HCT116 (cell line): ENCODE measurements at regions not wholly inside any gene's neighbourhood (a gene's known extent, or its start where the extent isn't known, plus 50 kb on each side); places are given as distances from the start of the nearest gene placed in this dataset.

Experiments used
- ATAC-seq: fragments of 200-7000 bp; cut with Tn5 transposase; 2 replicates; pipeline ENCODE4 v1.9.1; 2020; ENCODE audit warnings: mild to moderate bottlenecking, moderate library complexity
- BruUV-seq: library from RNA; stranded (reverse); fragments of 400-500 nt; replicated peaks from 2 replicates; lab custom pipeline; 2021; lab: Mats Ljungman, UMichigan
- CTCF ChIA-PET: fragments of 300-600 bp; sonication (Branson Sonifier 250); formaldehyde crosslinking; loops from one replicate; lab custom pipeline; 2021; ENCODE audit warnings: antibody characterized with exemption; lab: Charles Lee
- POLR2A ChIA-PET: fragments of 300-600, 350-600 bp; sonication (Branson Sonifier 250); formaldehyde crosslinking; loops from one replicate; lab custom pipeline; 2021; ENCODE audit warnings: antibody characterized with exemption; lab: Charles Lee
- RAD21 ChIA-PET, 2 experiments: fragments of 300-600 bp; sonication (Branson Sonifier 250); formaldehyde crosslinking; loops; one replicate each; lab custom pipeline; 2023; ENCODE audit warnings: low total read pairs in 2 of 2; ENCODE audit not compliant: uncharacterized antibody in 2 of 2, unreplicated experiment in 2 of 2, low non-redundant PET in 1 of 2; lab: Charles Lee
- DNase-seq: peaks from one replicate; pipeline ENCODE4 v3.0.0-alpha.2; 2010; ENCODE audit warnings: low read depth, low spot score
- H2AFZ ChIP-seq: fragments of 200-600 bp; shearing (Covaris generic), sonication (generic); 2 replicates; pipeline ENCODE4 v1.6.1; 2017; ENCODE audit warnings: low read depth, mixed run types, mixed read lengths, antibody characterized with exemption, low read length; ENCODE audit not compliant: poor library complexity, severe bottlenecking
- H3K27ac ChIP-seq: 2 replicates; pipeline ENCODE4 v1.5.1; 2012; ENCODE audit warnings: low read depth, low read length
- H3K27me3 ChIP-seq: fragments of 200-600 bp; sonication (generic); 2 replicates; pipeline ENCODE4 v1.6.1; 2016; ENCODE audit warnings: mixed run types, low read length, mixed read lengths; ENCODE audit not compliant: insufficient read depth
- H3K36me3 ChIP-seq, 2 experiments: fragments of 200-500 bp in 1 of 2; fragments of 200-600 bp in 1 of 2; sonication (Bioruptor generic) in 1 of 2; sonication (generic) in 1 of 2; 2 replicates each; pipeline versions ENCODE4 v1.5.1 to v1.6.1; 2014 to 2016; ENCODE audit warnings: low read length in 2 of 2, inconsistent platforms in 1 of 2, mixed read lengths in 1 of 2, mixed run types in 1 of 2; ENCODE audit not compliant: insufficient read depth in 2 of 2, control insufficient read depth in 1 of 2
- H3K4me1 ChIP-seq, 2 experiments: fragments of 200-600 bp in 1 of 2; sonication (generic) in 1 of 2; 2 replicates each; pipeline versions ENCODE4 v1.5.1 to v1.6.1; 2012 to 2017; ENCODE audit warnings: low read length in 2 of 2, inconsistent platforms in 1 of 2, mild to moderate bottlenecking in 1 of 2, mixed read lengths in 1 of 2, mixed run types in 1 of 2, moderate library complexity in 1 of 2; ENCODE audit not compliant: insufficient read depth in 2 of 2, control insufficient read depth in 1 of 2
- H3K4me2 ChIP-seq: fragments of 200-600 bp; sonication (generic); 2 replicates; pipeline ENCODE4 v1.6.1; 2017; ENCODE audit warnings: mixed run types, low read length, mixed read lengths
- H3K4me3 ChIP-seq, 2 experiments: fragments of 200-600 bp in 1 of 2; sonication (generic) in 1 of 2; replicated peaks in 1 of 2; 2 replicates each; pipeline ENCODE4 v1.5.1; 2011 to 2016; ENCODE audit warnings: low read length in 2 of 2, control low read depth in 1 of 2, low read depth in 1 of 2, mild to moderate bottlenecking in 1 of 2, mixed read lengths in 1 of 2, mixed run types in 1 of 2
- H3K79me2 ChIP-seq: fragments of 200-600 bp; sonication (generic); 2 replicates; pipeline ENCODE4 v1.6.1; 2017; ENCODE audit warnings: mild to moderate bottlenecking, mixed run types, low read length, moderate library complexity, mixed read lengths; ENCODE audit not compliant: insufficient read depth
- H3K9ac ChIP-seq: fragments of 200-600 bp; sonication (generic); 2 replicates; pipeline ENCODE4 v1.6.1; 2016; ENCODE audit warnings: low read length, mixed read lengths
- H3K9me2 ChIP-seq: fragments of 200-600 bp; sonication (generic), shearing (Covaris generic); 2 replicates; pipeline ENCODE4 v1.6.1; 2017; ENCODE audit warnings: mixed run types, mild to moderate bottlenecking, moderate library complexity; ENCODE audit not compliant: insufficient read depth
- H3K9me3 ChIP-seq, 2 experiments: fragments of 200-500 bp in 1 of 2; fragments of 200-600 bp in 1 of 2; sonication (Bioruptor generic) in 1 of 2; sonication (generic) in 1 of 2; 2 replicates each; pipeline ENCODE4 v1.6.1; 2014 to 2017; ENCODE audit warnings: low read length in 2 of 2, mixed read lengths in 2 of 2, inconsistent platforms in 1 of 2, low read depth in 1 of 2, mild to moderate bottlenecking in 1 of 2, mixed run types in 1 of 2, moderate library complexity in 1 of 2; ENCODE audit not compliant: control insufficient read depth in 1 of 2, insufficient read depth in 1 of 2
- H4K20me1 ChIP-seq: fragments of 200-600 bp; sonication (generic), shearing (Covaris generic); 2 replicates; pipeline ENCODE4 v1.6.1; 2017; ENCODE audit warnings: mixed run types, mild to moderate bottlenecking, moderate library complexity; ENCODE audit not compliant: insufficient read depth
- EGR1 ChIP-seq: IDR thresholded peaks from 2 replicates; pipeline ENCODE4 v1.6.1; 2012; ENCODE audit warnings: low read depth
- ELF1 ChIP-seq: IDR thresholded peaks from 2 replicates; pipeline ENCODE4 v1.6.1; 2012; ENCODE audit warnings: low read depth, borderline replicate concordance
- EZH2 ChIP-seq: fragments of 200-600 bp; sonication (generic); IDR thresholded peaks from 2 replicates; pipeline ENCODE4 v1.6.1; 2017; ENCODE audit warnings: antibody characterized with exemption, mixed run types
- FOSL1 ChIP-seq: IDR thresholded peaks from 2 replicates; pipeline ENCODE4 v1.6.1; 2012; ENCODE audit warnings: low read depth
- JUND ChIP-seq: IDR thresholded peaks from 2 replicates; pipeline ENCODE4 v1.6.1; 2012
- POLR2A ChIP-seq: IDR thresholded peaks from 2 replicates; pipeline ENCODE4 v1.7.0; 2011; ENCODE audit warnings: borderline replicate concordance; ENCODE audit not compliant: insufficient read depth, insufficient read length; ENCODE audit errors: extremely low read depth
- RAD21 ChIP-seq: IDR thresholded peaks from 2 replicates; pipeline ENCODE4 v1.6.1; 2012; ENCODE audit warnings: low read depth, mild to moderate bottlenecking
- SIN3A ChIP-seq: IDR thresholded peaks from 2 replicates; pipeline ENCODE4 v1.6.1; 2012; ENCODE audit warnings: low read depth
- SP1 ChIP-seq: IDR thresholded peaks from 2 replicates; pipeline ENCODE4 v1.6.1; 2012; ENCODE audit warnings: low read depth
- YY1 ChIP-seq: IDR thresholded peaks from 2 replicates; pipeline ENCODE4 v1.6.1; 2011; ENCODE audit warnings: low read length, low read depth, moderate library complexity, mild to moderate bottlenecking; ENCODE audit not compliant: insufficient replicate concordance; ENCODE audit errors: extremely low read depth
- ZFX ChIP-seq: fragments of 450-650 bp; IDR thresholded peaks from 2 replicates; pipeline ENCODE4 v1.6.1; 2017
- intact Hi-C: fragments of 100-400 bp; cut with micrococcal nuclease; formaldehyde crosslinking; loops from 2 replicates; pipeline ENCODE4 v1.10.0; 2022
- TF ChIP-seq, protein P1 (sequence below): IDR thresholded peaks from 2 replicates; pipeline ENCODE4 v1.6.1; 2012
- TF ChIP-seq, protein P2 (sequence below): IDR thresholded peaks from 2 replicates; pipeline ENCODE4 v1.6.1; 2011; ENCODE audit warnings: mild to moderate bottlenecking, low read length, moderate library complexity; ENCODE audit not compliant: insufficient replicate concordance; ENCODE audit errors: extremely low read depth
- TF ChIP-seq, protein P3 (sequence below): IDR thresholded peaks from 2 replicates; pipeline ENCODE4 v1.6.1; 2012
- TF ChIP-seq, protein P4 (sequence below): IDR thresholded peaks from 2 replicates; pipeline ENCODE4 v1.6.1; 2012; ENCODE audit warnings: low read depth
- TF ChIP-seq, protein P5 (sequence below), 3 experiments: fragments of 200-600 bp in 1 of 3; sonication (generic) in 1 of 3; IDR thresholded peaks in 2 of 3; conservative IDR thresholded peaks in 1 of 3; 2 replicates each; pipeline ENCODE4 v1.5.1; 2012 to 2017; ENCODE audit warnings: low read depth in 2 of 3, low read length in 2 of 3, antibody characterized with exemption in 1 of 3, borderline replicate concordance in 1 of 3, control low read depth in 1 of 3, mild to moderate bottlenecking in 1 of 3, mixed read lengths in 1 of 3, mixed run types in 1 of 3, moderate library complexity in 1 of 3; ENCODE audit not compliant: insufficient read depth in 1 of 3

DNA sequence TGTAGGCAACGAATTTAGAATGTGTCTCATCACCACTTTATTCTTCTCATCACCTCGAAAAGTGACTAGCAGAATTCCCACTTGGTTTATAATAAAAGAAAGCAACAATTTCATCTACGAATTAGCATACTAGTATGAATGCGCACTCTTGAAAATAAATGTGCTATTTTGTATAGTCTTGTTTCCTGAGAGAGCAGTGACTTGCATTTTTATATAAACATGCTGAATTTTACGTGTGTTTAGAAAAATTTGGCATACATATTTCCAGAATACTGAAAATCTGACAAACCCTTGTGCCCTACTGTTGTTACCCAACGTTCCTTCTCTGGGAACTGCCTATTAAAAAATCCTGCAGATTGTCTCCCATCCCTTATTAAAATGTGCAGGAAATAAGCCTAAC, 786.8 kb downstream of the TSN start:
- Histone ChIP-seq H3K4me2 (no peak overlapping the region), H3K4me3 (no peak overlapping the region), H3K4me1 (no peaks in the 10 kb centered on the region), H3K27ac (no peak overlapping the region), H3K79me2 (no peaks in the 10 kb centered on the region), H3K9ac (no peak overlapping the region), H3K9me2 (no peaks in the 10 kb centered on the region), H2AFZ (no peak overlapping the region), H3K36me3 (no peaks in the 10 kb centered on the region), H3K27me3 (no peaks in the 10 kb centered on the region), H4K20me1 (no peaks in the 10 kb centered on the region), H3K9me3 (peaks cover 4 to 5% of the 10 kb centered on the region in 2 experiments; a peak in 2 of 4 replicates)
- intact Hi-C loops = no loop called here
- RAD21 ChIA-PET = no interaction called here
- TF ChIP-seq SIN3A (no peak), ZFX (no peak), EZH2 (no peak), YY1 (no peak), SP1 (no peak), EGR1 (no peak), RAD21 (no peak), FOSL1 (no peak), POLR2A (no peak), ELF1 (no peak), JUND (no peak)
- TF ChIP-seq, protein P1, sequence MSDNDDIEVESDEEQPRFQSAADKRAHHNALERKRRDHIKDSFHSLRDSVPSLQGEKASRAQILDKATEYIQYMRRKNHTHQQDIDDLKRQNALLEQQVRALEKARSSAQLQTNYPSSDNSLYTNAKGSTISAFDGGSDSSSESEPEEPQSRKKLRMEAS = no peak
- TF ChIP-seq, protein P2, sequence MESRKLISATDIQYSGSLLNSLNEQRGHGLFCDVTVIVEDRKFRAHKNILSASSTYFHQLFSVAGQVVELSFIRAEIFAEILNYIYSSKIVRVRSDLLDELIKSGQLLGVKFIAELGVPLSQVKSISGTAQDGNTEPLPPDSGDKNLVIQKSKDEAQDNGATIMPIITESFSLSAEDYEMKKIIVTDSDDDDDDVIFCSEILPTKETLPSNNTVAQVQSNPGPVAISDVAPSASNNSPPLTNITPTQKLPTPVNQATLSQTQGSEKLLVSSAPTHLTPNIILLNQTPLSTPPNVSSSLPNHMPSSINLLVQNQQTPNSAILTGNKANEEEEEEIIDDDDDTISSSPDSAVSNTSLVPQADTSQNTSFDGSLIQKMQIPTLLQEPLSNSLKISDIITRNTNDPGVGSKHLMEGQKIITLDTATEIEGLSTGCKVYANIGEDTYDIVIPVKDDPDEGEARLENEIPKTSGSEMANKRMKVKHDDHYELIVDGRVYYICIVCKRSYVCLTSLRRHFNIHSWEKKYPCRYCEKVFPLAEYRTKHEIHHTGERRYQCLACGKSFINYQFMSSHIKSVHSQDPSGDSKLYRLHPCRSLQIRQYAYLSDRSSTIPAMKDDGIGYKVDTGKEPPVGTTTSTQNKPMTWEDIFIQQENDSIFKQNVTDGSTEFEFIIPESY = no peak
- TF ChIP-seq, protein P3, sequence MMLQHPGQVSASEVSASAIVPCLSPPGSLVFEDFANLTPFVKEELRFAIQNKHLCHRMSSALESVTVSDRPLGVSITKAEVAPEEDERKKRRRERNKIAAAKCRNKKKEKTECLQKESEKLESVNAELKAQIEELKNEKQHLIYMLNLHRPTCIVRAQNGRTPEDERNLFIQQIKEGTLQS = no peak
- TF ChIP-seq, protein P4, sequence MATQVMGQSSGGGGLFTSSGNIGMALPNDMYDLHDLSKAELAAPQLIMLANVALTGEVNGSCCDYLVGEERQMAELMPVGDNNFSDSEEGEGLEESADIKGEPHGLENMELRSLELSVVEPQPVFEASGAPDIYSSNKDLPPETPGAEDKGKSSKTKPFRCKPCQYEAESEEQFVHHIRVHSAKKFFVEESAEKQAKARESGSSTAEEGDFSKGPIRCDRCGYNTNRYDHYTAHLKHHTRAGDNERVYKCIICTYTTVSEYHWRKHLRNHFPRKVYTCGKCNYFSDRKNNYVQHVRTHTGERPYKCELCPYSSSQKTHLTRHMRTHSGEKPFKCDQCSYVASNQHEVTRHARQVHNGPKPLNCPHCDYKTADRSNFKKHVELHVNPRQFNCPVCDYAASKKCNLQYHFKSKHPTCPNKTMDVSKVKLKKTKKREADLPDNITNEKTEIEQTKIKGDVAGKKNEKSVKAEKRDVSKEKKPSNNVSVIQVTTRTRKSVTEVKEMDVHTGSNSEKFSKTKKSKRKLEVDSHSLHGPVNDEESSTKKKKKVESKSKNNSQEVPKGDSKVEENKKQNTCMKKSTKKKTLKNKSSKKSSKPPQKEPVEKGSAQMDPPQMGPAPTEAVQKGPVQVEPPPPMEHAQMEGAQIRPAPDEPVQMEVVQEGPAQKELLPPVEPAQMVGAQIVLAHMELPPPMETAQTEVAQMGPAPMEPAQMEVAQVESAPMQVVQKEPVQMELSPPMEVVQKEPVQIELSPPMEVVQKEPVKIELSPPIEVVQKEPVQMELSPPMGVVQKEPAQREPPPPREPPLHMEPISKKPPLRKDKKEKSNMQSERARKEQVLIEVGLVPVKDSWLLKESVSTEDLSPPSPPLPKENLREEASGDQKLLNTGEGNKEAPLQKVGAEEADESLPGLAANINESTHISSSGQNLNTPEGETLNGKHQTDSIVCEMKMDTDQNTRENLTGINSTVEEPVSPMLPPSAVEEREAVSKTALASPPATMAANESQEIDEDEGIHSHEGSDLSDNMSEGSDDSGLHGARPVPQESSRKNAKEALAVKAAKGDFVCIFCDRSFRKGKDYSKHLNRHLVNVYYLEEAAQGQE = no peak
- TF ChIP-seq, protein P5, sequence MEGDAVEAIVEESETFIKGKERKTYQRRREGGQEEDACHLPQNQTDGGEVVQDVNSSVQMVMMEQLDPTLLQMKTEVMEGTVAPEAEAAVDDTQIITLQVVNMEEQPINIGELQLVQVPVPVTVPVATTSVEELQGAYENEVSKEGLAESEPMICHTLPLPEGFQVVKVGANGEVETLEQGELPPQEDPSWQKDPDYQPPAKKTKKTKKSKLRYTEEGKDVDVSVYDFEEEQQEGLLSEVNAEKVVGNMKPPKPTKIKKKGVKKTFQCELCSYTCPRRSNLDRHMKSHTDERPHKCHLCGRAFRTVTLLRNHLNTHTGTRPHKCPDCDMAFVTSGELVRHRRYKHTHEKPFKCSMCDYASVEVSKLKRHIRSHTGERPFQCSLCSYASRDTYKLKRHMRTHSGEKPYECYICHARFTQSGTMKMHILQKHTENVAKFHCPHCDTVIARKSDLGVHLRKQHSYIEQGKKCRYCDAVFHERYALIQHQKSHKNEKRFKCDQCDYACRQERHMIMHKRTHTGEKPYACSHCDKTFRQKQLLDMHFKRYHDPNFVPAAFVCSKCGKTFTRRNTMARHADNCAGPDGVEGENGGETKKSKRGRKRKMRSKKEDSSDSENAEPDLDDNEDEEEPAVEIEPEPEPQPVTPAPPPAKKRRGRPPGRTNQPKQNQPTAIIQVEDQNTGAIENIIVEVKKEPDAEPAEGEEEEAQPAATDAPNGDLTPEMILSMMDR (IDR thresholded peaks at IDR 0.05 in 2 of 3, conservative IDR thresholded peaks at IDR 0.05 in 1 of 3; ENCODE audit: borderline replicate concordance in 1 of 3, insufficient read depth in 1 of 3, low read depth in 2 of 3, low read length in 2 of 3) = no peak
- BruUV-seq = no TSS peak
- CTCF ChIA-PET = no interaction called here
- DNase-seq (no peak), ATAC-seq (no peak)
- POLR2A ChIA-PET = no interaction called here
